ENCODE measurements at regions not wholly inside any gene's neighbourhood (a gene's known extent, or its start where the extent isn't known, plus 50 kb on each side); places are given as distances from the start of the nearest gene placed in this dataset.
"Not testable (repeated sequence)": the region's sequence is repeated elsewhere in the genome, so short reads cannot be mapped to it uniquely, and the experiment has no call there.

DNA sequence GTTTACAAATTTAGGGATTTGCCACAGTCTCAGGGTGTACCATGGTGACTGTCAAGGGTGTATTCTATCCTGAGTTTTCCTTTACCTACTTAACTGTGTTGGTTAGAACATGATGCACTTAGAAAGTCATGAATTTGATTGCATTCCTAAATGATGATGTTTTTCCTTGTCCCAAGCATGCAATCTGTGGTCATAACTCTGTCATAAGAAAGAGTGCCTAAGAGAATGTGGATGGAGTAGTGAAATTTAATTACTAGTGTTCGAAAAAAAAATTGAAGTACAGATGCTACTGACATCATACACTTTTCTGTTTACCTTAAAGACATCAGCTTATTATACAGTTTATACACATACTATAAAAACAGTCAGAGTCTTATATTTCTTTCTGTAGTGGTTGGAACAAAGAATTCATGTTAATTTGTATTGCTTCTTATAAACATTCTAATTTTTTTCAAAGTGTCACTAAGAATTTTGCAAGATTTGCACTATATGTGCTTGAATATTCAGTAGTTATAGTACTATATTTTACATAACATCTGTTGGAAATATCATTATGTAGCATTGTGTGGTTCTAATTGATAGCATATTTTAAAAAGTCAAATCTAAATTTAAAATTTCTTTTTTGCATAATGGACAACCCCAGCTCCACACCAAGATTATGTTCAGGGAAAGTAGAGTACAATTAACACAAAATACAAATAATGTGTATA is 231.3 kb upstream of the KCNMB2 start:
- DNase-seq (ENCODE audit: low read depth): no peak

DNA sequence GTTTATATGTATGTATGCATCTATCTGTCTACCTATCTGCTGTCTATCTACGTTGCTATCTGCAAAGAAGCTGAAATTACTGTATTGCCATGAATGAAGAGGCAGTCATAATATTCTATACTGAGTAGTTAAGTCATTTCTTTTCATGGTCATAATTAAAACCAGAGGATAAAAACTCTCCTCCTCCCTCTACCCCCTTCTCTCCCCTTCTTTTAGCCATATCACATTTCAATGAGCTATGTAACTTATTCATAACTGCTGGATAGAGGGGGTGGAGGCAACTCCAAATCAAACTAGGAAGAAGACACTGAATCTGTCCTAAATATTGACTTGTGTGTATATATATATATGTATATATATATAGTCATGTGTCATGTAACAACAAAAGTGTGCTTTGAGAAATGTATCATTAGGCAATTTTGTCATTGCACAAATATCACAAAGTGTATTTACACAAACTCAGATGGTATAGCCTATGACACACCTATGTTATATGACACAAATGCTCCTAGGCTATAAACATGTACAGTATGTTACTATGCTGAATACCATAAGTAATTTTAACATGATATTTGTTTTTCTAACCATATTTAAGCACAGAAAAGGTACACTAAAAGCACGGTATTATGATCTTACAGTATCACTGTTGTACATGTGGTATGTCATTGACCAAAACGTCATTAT is 229.7 kb upstream of the KCNMB2 start:
- no peak for DNase-seq (ENCODE audit: low read depth)

DNA sequence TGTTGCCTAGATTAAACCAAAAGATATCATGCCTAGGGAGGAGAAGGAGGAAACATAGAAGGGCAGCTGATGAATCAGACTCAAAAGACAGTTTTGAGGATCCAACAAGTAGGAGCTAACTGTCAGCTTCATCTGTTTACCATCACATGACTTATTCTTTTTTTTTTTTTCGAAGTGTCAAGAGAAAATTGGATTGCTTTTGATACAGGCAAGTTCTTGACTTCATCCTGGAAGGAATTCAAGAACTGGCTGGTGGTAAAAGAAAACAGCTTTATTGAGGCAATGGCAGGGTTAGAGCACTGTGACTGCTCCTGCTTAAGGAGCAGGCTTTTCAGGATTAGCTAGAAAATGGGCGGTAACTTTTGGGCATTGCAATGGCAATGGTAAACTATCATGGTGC is 227.5 kb upstream of the KCNMB2 start:
- DNase-seq (ENCODE audit: low read depth): no peak

DNA sequence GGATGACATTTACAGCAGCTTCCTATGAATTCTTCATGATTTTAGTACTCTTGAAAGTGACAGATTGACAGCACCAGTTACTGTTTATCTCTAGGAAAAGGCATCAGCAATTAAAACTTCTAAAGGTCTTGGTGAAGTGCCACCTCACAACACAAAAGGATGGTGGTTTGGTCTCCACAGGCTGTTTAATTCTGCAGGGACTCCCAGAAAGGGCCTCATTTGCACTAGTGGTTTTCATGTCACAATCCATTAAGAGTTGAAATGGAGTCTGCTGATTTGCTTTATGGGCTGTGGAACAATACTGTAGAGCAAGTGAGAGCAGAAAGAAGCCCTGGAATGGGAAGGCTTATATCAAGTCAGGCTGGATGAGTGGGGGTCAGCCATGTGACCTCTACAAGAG is 225.3 kb upstream of the KCNMB2 start:
- DNase-seq (ENCODE audit: low read depth): no peak

DNA sequence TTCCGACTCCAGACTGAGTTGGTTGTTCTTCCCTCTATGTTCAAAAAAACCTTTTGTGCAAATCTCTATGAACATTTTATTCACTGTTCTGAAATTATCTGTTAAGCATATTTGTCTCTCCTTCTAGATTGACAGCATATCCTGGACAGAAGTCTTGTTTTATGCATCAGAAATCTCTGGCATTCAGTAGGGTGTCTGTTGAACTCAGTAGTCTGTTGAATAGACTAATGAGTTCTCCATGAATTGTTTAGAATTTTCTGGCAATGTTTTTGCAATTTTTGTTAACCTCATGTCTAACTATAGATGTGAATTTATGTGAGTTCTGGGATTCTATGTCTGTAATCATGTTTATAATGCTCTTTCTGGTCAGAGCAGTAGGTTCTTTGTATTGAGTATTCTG is 222.5 kb upstream of the KCNMB2 start:
- no peak for DNase-seq (ENCODE audit: low read depth)

DNA sequence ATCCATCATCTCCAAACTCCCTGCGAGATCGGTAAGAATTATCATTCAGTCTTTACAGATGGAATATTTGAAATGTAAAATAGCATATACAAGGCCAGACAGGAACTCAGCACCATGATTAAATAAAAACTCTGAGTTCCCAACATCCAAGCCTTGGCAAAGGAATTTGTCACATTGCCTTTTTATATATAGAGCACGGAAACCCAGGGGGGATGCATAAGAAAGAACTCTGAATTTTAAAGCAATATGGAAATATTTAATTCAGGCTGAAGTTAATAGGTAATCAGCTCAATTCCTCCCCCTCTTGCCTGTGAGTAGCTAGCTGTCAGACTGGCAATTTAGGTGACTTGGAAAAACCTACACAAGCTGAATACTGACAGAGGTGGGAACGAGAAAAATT is 217.9 kb upstream of the KCNMB2 start:
- DNase-seq (ENCODE audit: low read depth): no peak

DNA sequence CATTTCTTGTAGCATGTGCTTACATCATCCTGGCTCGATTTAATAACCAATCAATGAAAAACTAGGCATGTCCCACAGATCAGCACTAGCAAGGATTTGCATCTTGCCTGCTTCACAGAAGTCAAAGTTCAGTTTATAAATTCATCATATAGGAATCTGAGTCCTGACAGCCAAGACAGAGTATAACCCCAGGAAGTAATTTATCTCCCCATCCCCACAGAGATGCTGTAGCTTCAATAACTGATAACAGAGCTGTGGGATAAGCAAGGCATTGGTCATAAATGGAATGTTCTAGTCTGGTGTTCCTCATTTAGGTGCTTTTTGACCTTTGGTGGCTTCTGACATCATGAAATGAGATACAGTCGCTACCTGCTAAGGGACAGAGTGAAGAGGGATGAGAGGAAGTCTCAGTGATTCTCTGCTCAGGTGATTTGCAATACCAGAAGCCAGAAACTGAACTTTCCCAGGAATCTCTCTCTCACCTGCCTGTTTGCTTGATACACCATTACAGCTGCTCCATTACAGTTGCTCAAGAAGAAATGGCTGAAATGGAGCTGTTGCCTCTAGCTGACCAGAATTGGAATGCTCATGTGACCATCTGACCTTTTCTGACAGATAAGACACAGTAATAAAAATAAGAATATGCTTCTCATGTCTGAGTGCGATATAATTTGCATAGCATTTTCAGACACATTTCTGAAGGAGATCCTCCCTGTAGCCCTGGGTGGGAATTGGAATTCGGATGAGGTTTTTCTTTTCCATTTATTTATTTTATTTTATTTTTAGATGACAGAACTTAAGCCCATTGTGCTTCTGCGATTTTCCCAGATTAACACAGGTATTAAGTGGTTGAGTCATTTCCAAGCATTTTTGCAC is 217.1 kb upstream of the KCNMB2 start:
- DNase-seq (ENCODE audit: low read depth): no peak

DNA sequence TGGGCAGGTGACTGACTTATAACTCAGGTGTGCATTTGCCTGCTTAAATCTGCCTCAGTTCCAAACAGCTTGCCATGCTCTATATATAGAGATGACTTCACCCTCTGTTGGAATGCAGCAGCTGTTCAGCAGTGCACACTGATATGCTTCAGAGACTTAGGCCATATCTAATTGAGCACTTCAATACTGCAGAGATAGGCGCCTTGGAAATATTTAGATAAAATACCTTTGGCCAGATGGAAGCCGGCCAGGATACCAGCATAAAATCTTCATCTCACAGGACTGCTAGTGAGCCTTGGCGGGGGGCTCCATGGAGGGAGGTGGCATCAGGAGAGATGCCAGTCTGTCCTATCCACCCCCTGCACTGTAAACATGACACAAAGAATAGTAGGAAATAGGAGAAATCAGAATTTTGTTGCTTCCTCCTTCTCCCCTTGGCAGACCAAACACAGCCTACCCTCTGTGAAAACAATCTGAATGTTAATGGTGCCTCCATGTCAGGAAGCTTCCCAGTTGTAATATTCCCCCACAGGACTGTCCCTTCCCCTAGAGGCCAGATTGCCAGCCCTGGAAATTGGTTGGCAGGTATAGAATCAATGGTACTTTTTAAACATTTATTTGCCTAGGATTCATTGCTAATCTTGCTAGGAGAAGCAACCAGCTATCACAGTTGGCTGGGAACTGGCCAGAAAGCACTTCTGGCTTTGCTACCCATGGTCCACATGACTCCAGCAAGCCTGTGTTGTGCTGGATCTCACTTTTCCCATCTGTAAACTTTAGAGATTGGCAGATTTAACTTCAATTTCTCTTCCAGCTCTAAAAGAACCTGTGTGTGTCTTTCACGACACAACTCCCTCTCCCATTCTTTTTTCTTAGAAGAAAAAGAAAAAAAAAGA is 215.5 kb upstream of the KCNMB2 start:
- DNase-seq (ENCODE audit: low read depth): no peak

DNA sequence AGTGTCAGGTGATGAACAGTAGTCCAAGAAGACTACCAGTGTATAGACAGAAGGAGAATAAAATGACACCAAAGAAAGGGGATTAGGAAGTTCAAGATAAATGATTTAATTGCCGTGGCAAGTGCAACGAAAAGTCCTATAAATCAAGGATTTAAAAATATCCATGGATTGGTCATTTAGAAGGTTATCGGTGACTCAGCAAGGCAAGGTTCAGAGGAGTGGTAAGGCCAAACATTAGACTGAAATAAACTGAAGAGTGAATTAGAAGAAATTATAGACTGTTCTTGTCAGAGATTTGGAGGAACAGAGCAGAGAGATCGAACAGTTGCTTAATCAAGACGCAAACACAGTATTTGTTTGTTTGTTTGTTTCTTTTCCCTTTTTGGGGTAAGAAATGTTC is 211.9 kb upstream of the KCNMB2 start:
- no peak for DNase-seq (ENCODE audit: low read depth)

DNA sequence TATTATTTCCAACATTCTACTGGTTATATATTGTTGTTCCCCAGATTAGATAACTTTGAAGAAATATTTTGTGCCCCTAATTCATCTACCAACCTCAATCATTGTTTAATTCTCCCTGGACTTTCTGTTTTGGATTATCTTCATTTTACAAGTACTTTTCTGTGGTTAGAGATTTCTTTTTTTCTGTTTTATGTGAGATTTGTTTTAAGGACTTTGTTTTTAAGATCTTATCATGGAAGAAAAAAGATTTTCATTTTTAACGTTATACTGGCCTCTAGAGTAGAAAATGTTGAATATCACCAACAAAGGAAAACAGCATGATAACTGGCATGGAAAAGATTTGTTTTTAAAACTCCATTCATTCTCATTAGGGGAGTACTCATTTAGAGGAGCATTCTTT is 210.9 kb upstream of the KCNMB2 start:
- no peak for DNase-seq (ENCODE audit: low read depth)

DNA sequence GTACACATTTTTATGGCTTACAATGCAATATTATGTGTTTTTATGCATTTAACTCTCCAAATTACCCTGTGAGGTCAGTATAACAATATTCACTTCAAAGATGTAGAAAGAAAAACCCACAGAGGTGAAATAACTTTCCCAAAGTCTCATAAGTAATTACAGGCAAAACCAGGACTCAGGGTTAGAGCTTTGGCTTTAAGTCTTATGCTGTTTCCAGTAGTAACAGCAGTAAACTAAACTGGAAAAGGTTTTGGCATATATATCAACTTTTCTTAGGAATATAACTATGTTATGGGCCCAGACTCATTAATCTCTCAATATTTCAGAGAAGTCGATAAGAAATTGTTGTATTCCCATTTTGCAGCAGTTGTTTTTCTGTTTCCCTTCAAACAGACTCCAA is 206.3 kb upstream of the KCNMB2 start:
- DNase-seq (ENCODE audit: low read depth): no peak

DNA sequence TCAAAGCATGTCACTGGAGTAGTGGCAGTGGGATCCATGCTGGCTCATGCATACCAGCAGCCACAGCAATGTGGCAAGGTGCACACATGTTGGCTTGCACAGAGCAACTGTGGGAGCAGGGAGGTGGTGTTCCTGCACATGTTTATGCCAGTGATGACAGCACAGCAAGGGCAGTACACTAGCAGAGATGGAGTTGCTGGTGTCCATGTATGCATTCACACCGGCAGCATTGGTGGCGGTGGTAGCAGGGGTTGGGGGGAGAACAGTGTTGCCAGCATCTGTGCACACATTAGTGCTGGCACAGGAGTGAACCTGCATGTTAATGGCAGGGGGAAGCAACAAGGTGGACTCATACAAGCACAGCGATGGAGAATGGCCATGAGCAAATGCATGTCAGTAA is 202.0 kb upstream of the KCNMB2 start:
- DNase-seq (ENCODE audit: low read depth): no peak

DNA sequence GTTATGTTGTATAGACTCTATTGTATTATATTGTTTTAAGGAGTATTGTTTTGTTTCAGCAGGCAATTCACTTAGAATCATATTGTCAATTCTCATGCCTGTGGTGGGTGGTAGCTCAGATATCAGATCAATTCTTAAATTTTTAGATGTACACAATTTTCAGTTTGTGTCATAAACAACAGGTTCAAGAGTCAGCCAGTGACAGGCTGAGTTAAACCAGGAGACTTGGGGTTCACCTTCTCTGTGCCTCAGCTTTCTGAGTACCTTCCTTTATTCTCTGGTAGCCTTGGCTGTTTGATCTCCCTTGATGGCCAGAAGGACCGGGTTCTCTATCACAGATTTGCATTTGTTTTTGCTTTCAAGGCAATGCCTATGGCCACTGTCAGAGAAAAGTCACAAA is 199.9 kb upstream of the KCNMB2 start:
- DNase-seq (ENCODE audit: low read depth): no peak

DNA sequence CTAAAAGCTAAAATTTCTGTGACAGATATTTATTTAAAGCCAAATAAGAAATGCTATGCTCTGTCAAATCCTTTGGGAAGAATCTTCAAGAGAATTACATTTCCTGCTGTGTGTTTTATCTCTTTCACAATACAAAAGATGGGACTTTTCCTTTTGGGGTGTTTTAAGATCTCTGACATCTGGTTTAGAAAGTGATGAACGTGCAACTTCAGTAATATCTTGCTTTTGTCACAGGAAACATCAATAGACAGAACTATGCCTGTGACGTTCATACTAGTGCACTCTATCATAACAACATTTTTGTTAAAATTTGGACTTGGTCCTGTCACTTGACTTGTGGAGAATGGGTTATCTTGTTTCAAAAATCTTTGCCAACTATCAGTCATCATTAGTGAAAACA is 195.7 kb upstream of the KCNMB2 start:
- no peak for DNase-seq (ENCODE audit: low read depth)

DNA sequence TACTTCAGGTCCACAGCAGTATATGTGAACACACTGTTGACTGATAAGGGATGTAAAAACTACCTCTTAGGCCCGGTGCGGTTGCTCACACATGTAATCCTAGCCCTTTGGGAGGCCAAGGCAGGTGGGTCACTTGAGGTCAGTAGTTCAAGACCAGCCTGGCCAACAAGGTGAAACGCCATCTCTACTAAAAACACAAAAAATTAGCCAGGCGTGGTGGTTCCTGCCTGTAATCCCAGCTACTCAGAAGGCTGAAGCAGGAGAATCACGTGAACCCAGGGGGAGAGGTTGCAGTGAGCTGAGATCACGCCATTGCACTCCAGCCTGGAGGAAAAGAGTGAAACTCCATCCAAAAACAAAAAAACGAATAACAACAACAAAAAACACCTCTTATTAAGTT is 194.6 kb upstream of the KCNMB2 start:
- DNase-seq (ENCODE audit: low read depth): no peak

DNA sequence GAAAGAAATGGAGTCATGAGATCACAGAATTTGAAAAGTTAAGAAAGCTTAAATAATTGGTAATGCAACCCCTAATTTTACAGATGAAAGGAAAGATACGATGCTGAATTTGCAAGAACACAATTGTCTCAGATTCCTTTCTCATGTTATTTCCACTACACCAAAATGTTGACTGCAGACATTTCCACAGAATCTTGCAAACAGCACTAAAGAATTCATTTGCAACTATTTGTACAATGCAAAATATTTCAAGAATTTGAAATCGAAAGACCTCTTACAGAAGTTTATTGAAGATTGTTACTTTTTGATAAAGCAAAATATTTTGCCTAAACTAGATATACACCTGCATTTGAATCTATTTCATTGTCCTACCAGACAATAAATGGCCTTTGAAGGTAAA is 194.1 kb upstream of the KCNMB2 start:
- no peak for DNase-seq (ENCODE audit: low read depth)

DNA sequence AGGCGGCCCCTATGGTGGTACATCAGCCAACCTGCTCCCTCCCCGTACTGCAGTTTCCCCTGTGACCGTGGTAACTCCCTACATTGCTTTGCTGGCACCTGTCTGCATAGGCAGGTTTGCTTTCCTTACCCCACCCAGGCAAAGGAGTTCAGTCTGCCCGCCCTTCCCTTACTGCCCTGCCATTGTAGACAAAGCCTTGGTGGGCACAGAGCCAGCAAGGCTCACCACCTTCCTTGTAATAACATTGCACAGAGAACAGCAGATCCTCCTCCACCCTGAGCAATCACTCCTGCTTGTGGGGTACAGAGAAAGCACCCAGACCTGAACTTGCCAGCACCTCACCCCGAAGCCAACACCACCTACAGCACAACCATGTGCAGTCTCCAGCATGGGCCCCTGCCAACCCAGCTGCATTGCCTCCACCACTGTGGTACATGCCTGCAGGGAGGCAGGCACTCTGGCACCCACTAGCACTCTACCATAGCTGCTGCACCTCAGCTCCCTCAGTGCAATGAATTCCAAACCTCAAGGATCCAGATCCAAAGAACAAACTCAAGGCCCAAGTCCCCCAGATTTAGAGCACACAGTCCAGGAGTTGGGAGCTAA is 192.7 kb upstream of the KCNMB2 start:
- DNase-seq (ENCODE audit: low read depth): no peak

DNA sequence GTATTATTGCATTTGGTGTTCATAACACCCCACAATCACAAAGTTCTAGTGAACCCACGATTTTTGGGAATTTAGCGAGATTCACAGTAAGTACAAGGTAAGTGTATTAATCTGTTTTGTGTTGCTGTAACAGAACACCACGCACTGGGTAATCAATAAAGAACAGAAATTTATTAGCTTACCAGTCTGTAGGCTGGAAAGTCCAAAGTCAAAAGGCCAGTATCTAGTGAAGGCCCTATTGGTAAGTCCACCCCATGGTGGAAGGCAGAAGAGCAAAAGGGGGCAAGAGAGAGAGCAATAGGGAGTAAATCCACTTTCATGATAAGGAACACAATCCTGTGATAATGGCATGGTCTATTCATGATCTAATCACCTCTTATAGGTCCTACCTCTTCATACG is 190.3 kb upstream of the KCNMB2 start:
- DNase-seq (ENCODE audit: low read depth): no peak

DNA sequence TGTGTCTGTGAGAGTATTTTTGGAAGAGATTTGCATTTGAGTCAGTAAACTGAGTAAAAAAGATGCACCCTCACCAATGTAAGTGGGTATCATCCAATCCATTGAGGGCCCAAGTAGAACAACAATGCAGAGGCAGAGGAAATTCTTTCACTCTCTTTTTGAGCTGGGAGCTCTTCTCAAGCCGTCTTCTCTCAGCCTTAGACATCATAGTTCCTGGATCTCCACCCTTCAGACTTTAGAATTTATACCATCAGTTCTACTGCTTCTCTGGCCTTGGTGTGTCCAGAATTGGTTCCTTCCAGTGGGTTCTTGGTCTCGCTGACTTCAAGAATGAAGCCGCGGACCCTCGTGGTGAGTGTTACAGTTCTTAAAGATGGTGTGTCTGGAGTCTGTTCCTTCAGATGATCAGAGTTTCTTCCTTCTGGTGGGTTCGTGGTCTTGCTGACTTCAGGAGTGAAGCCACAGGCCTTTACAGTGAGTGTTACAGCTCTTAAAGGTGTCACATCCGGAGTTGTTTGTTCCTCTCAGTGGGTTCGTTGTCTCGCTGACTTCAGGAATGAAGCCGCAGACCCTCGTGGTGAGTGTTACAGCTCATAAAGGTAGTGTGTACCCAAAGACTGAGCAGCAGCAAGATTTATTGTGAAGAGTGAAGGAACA is 187.5 kb upstream of the KCNMB2 start:
- not testable (repeated sequence) for DNase-seq (ENCODE audit: low read depth)

DNA sequence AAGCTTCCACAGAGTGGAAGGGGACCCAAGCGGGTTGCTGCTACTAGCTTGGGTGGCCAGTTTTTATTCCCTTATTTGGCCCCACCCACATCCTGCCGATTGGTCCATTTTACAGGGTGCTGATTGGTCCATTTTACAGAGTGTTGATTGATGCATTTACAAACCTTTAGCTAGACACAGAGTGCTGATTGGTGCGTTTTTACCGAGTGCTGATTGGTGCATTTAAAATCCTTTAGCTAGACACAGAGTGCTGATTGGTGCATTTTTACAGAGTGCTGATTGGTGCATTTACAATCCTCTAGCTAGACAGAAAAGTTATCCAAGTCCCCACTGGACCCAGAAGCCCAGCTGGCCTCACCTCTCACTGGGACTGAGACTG is 187.0 kb upstream of the KCNMB2 start:
- not testable (repeated sequence) for DNase-seq (ENCODE audit: low read depth)

DNA sequence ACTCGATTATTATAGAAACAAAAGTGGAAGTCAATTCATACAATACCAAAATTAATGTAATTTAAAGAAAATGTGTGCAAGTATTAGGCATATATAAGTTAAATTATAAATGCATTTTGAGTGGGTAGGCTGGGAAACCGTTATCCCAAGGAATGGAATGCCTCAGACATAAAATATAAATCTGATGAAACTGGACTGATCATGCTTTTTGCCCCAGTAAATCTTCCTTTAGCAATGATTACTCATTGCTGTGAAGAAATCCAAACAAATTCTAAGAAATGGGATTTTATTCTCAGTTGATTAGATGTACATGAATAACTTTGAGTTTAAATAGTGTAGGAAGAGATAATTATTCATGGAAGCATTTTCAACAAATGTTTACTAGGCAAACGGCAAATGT is 185.5 kb upstream of the KCNMB2 start:
- DNase-seq (ENCODE audit: low read depth): no peak
